KBM-7 (cell line): ENCODE measurements at regions not wholly inside any gene's neighbourhood (a gene's known extent, or its start where the extent isn't known, plus 50 kb on each side); places are given as distances from the start of the nearest gene placed in this dataset.

Experiments
- DNase-seq: peaks from one replicate; pipeline ENCODE4 v3.0.0-alpha.2; 2015
- in situ Hi-C: fragments of 300-500 bp; cut with MboI; formaldehyde crosslinking; loops from 2 replicates; pipeline ENCODE4 v1.14.3; 2020; ENCODE audit warnings: low sequenced_read_pairs, low pct_unique_long_range_greater_than_20kb, mixed read lengths

GRCh38 chr11:69402251-69402887 is 79.1 kb upstream of the LINC01488 start:
- DNase-seq = no peak
- in situ Hi-C loops = no loop called here

DNA sequence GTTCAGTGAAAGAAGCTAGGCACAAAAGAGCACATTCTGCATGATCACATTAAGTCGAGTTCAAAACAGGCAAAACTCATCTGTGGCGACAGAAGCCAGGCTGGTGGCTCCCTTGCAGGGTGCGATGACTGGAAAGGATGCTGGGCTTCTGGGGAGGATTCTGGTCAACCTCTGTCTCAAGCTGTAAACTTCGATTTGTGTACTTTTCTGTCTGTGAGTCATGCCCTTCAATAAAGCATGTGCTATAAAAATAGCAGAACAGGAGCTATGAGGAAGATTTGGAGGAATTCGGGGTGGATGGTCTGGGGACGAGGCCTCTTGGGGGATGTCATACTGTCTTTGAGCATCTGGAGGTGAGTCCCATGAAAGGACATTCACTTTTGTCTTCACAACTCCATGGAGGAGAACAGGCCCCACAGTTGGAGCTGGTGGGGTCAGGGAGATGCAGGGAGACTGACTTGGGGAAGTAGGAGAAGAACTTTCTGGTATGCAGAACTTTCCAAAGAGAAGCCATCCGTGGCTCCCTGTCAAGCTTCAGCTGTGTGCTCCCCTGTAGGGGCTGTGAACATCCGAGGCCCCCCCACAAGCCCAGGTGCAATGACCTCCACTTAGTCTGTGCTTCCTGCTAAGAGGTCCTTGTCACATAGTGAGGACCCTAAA is 77.8 kb upstream of the LINC01488 start:
- in situ Hi-C loops = no loop called here
- no peak for DNase-seq

- DNase-seq = no peak
- in situ Hi-C loops = no loop called here
Observed at GRCh38 chr11:69406060-69406459, 75.4 kb upstream of the LINC01488 start.

DNA sequence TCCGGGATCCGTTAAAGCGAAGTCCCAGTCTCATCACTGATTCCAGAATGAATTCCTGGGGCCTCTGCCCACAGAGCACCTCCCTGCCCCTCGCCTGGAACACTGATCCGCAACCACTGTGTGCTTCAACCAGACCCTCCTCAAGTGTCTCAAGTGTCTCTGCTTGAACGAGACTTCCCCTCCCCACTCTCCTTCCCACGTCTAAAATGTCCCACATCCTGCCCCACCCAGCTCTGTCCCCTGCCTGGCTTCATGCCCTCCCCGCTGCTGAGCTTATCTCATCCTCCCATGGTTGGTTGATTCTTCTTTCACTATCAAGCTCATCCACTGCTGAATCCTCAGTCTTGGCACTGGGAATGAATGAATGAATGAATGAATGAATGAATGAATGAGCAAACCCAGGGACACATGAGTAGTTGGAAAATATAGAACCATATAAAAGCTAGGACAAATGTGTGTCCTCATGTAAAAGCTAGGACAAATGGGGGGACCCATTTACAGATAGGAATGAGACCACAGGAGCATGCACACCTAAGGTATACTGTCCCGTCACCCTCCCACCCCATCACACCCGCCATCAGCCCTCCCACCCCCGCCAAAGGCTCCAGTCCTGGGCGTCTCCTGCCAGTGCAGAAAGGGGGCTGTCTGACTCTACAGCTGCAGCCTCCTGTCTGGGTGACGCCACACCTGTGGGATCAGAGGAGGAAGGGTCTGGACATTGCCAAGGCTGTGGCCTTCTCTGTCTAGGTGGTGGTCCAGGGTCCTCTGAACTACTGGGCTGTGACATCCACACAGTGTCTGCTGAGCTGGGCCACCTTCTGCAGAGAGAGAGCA is 71.4 kb upstream of the LINC01488 start:
- no peak for DNase-seq
- in situ Hi-C loops = no loop called here

GRCh38 chr11:69411257-69411924 is 70.1 kb upstream of the LINC01488 start:
- in situ Hi-C loops = no loop called here
- no peak for DNase-seq

- DNase-seq = no peak
- in situ Hi-C loops = no loop called here
Observed at GRCh38 chr11:69413015-69413801, 68.3 kb upstream of the LINC01488 start.

GRCh38 chr11:69413993-69414392 is 67.5 kb upstream of the LINC01488 start:
- DNase-seq = no peak
- in situ Hi-C loops = no loop called here

GRCh38 chr11:69414773-69415187 is 66.7 kb upstream of the LINC01488 start:
- no peak for DNase-seq
- in situ Hi-C loops = no loop called here

GRCh38 chr11:69415411-69416142 is 65.9 kb upstream of the LINC01488 start:
- no peak for DNase-seq
- in situ Hi-C loops = no loop called here

- in situ Hi-C loops = no loop called here
- no peak for DNase-seq
Observed at GRCh38 chr11:69416143-69416515, 65.3 kb upstream of the LINC01488 start.

DNA sequence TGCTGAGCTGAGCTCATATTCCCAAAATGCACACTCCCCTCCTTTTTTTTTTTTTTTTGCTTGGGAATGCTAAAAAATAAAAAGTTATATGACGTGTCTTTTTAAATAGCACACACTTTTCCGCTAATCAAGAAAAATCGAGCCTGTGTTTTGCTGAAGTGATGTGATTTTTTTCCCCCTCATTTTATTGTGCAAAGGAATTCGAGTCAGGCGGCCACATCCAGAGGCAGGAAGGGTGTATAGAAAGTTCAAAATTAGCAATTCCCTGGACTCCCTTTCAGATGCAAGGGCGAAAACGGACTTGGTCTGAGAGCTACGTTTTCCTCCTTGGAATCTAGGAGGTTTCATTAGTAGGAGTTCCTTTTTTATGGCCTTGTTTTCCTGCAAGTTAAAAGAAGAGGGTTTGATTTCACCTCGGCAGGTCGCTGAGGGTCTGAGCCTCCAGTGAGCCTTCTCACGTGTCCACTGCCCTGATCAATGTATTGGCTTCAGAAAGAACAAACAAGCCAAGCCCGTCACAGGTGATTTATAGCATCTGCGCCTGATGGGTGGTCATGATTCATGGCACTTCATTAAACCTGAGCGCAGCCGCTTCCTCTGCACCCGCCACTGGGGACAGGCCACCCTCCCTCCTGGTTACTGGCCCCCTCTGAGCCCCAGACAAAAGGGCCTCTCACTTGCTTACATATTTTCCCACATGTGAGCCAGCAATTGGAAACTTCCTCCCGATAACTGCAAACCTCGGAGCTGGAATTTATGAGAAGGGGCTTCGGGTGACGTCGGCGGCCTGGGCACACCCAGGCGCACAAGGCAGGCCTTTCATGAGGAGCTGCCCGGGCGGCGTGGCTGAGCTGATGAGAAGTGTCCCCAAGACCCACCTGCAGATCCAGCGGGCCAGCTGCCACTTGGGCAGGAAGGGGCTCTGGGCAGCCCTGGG is 64.4 kb upstream of the LINC01488 start:
- DNase-seq = no peak
- in situ Hi-C loops = no loop called here

GRCh38 chr11:69417699-69418085 is 63.8 kb upstream of the LINC01488 start:
- in situ Hi-C loops = no loop called here
- DNase-seq = no peak

- in situ Hi-C loops = no loop called here
Observed at GRCh38 chr11:69418576-69419296, 62.7 kb upstream of the LINC01488 start.

GRCh38 chr11:69419662-69420395 is 61.6 kb upstream of the LINC01488 start:
- in situ Hi-C loops = no loop called here
- DNase-seq = no peak

More at GRCh38 chr11:69418576-69419296, 62.7 kb upstream of the LINC01488 start:
- no peak for DNase-seq

GRCh38 chr11:69422645-69423044 is 58.8 kb upstream of the LINC01488 start:
- in situ Hi-C loops = no loop called here
- no peak for DNase-seq

GRCh38 chr11:69423181-69423580 is 58.3 kb upstream of the LINC01488 start:
- in situ Hi-C loops = no loop called here
- no peak for DNase-seq
